ENCODE measurements at regions not wholly inside any gene's neighbourhood (a gene's known extent, or its start where the extent isn't known, plus 50 kb on each side); places are given as distances from the start of the nearest gene placed in this dataset.
"Not testable (repeated sequence)": the region's sequence is repeated elsewhere in the genome, so short reads cannot be mapped to it uniquely, and the experiment has no call there.

GRCh38 chr6:144384427-144384826 is 99.3 kb downstream of the UTRN start:
- H3K9me3 ChIP-seq (ENCODE audit: control insufficient read depth, insufficient read depth, low read depth, low read length) = no peaks in the 10 kb centered on the region
- no peak overlapping the region for H3K4me3 ChIP-seq (ENCODE audit: low read depth in 2 of 2, low read length in 2 of 2)
- in situ Hi-C loops (cut with HindIII; ENCODE audit: low pct_unique_long_range_greater_than_20kb, low sequenced_read_pairs) = no loop called here
- intact Hi-C loops (cut with micrococcal nuclease; ENCODE audit: unreplicated experiment) = no loop called here
- DNase-seq (ENCODE audit: low read depth, low spot score) = no peak
- CTCF ChIA-PET = no interaction called here
- no peak for TF ChIP-seq POLR2AphosphoS5 (IDR thresholded peaks at IDR 0.05; ENCODE audit: low read depth, low read length)
- no peak for TF ChIP-seq CTCF (IDR thresholded peaks at IDR 0.05)
- TF ChIP-seq TCF7L2 (IDR thresholded peaks at IDR 0.05; ENCODE audit: low read depth, low read length) = no peak
- no peak for TF ChIP-seq REST (IDR thresholded peaks at IDR 0.05; ENCODE audit: insufficient read depth in 1 of 2, low read depth in 2 of 2, low read length in 1 of 2)
- no peak for TF ChIP-seq SIN3A (IDR thresholded peaks at IDR 0.05; ENCODE audit: borderline replicate concordance, insufficient read depth, low read depth, low read length)
- no TSS peak for BruUV-seq (replicated peaks)
- H3K27ac ChIP-seq (ENCODE audit: low read length) = 0 out of 2 replicates have a peak overlapping the region, but pooled peaks have one; percentile 27
- H3K4me1 ChIP-seq (ENCODE audit: control insufficient read depth, insufficient read depth, low read length) = no peaks in the 10 kb centered on the region; the same call in 1 of the 2 replicates
- H3K36me3 ChIP-seq (ENCODE audit: control insufficient read depth, insufficient read depth, low read length) = no peaks in the 10 kb centered on the region
- H3K27me3 ChIP-seq (ENCODE audit: control insufficient read depth, insufficient read depth, low read length) = no peaks in the 10 kb centered on the region
- POLR2A ChIA-PET = no interaction called here
- no peak for ATAC-seq

GRCh38 chr6:144389474-144389873 is 104.3 kb downstream of the UTRN start:
- H3K4me3 ChIP-seq (ENCODE audit: low read depth in 2 of 2, low read length in 2 of 2); H3K4me1 ChIP-seq (ENCODE audit: control insufficient read depth, insufficient read depth, low read length); H3K36me3 ChIP-seq (ENCODE audit: control insufficient read depth, insufficient read depth, low read length); POLR2A ChIA-PET; DNase-seq (ENCODE audit: low read depth, low spot score); in situ Hi-C loops (cut with HindIII; ENCODE audit: low pct_unique_long_range_greater_than_20kb, low sequenced_read_pairs); H3K27me3 ChIP-seq (ENCODE audit: control insufficient read depth, insufficient read depth, low read length); H3K9me3 ChIP-seq (ENCODE audit: control insufficient read depth, insufficient read depth, low read depth, low read length); ATAC-seq; intact Hi-C loops (cut with micrococcal nuclease; ENCODE audit: unreplicated experiment); H3K27ac ChIP-seq (ENCODE audit: low read length); CTCF ChIA-PET; BruUV-seq (replicated peaks): not testable (repeated sequence)

GRCh38 chr6:144390202-144390601 is 105.1 kb downstream of the UTRN start:
- intact Hi-C loops (cut with micrococcal nuclease; ENCODE audit: unreplicated experiment) (no loop called here), in situ Hi-C loops (cut with HindIII; ENCODE audit: low pct_unique_long_range_greater_than_20kb, low sequenced_read_pairs) (no loop called here)
- BruUV-seq (replicated peaks) = no TSS peak
- TF ChIP-seq SIN3A (IDR thresholded peaks at IDR 0.05; ENCODE audit: borderline replicate concordance, insufficient read depth, low read depth, low read length) = no peak
- TF ChIP-seq CTCF (IDR thresholded peaks at IDR 0.05) = no peak
- TF ChIP-seq POLR2AphosphoS5 (IDR thresholded peaks at IDR 0.05; ENCODE audit: low read depth, low read length) = no peak
- no peak for TF ChIP-seq REST (IDR thresholded peaks at IDR 0.05; ENCODE audit: insufficient read depth in 1 of 2, low read depth in 2 of 2, low read length in 1 of 2)
- no peak for TF ChIP-seq TCF7L2 (IDR thresholded peaks at IDR 0.05; ENCODE audit: low read depth, low read length)
- ATAC-seq = no peak
- H3K36me3 ChIP-seq (ENCODE audit: control insufficient read depth, insufficient read depth, low read length) = no peaks in the 10 kb centered on the region
- DNase-seq (ENCODE audit: low read depth, low spot score) = no peak
- H3K4me3 ChIP-seq (ENCODE audit: low read depth in 2 of 2, low read length in 2 of 2) = no peak overlapping the region
- CTCF ChIA-PET = interaction anchor here (0.7 kb wide), 1 partner anchor 40 kb away, joined by 3 read pairs; no protein-coding TSS in a partner anchor
- H3K27ac ChIP-seq (ENCODE audit: low read length) = no peak overlapping the region
- no peaks in the 10 kb centered on the region for H3K9me3 ChIP-seq (ENCODE audit: control insufficient read depth, insufficient read depth, low read depth, low read length)
- no peaks in the 10 kb centered on the region for H3K27me3 ChIP-seq (ENCODE audit: control insufficient read depth, insufficient read depth, low read length)
- no peaks in the 10 kb centered on the region; the same call in 1 of the 2 replicates for H3K4me1 ChIP-seq (ENCODE audit: control insufficient read depth, insufficient read depth, low read length)
- POLR2A ChIA-PET = no interaction called here
